Esophagus muscularis mucosa (tissue), 4 donors: ENCODE measurements at regions not wholly inside any gene's neighbourhood (a gene's known extent, or its start where the extent isn't known, plus 50 kb on each side); places are given as distances from the start of the nearest gene placed in this dataset.

Experiments used
- DNase-seq: peaks from one replicate; pipeline ENCODE4 v3.0.0-alpha.2; 2017; ENCODE audit errors: extremely low spot score
- H3K27ac ChIP-seq, 4 donors: fragments of 200-600 bp; sonication (generic); replicated peaks in 1 of 4; 1 replicate in 3 of 4; 2 replicates in 1 of 4; pipeline ENCODE4 v1.5.1; 2016 to 2019; ENCODE audit warnings: mild to moderate bottlenecking in 1 of 4
- H3K27me3 ChIP-seq, 4 donors: fragments of 200-600 bp; sonication (generic); one replicate each; pipeline versions ENCODE4 v1.5.1 to v1.6.0; 2016 to 2019
- H3K36me3 ChIP-seq, 4 donors: fragments of 200-600 bp; sonication (generic); one replicate each; pipeline ENCODE4 v1.5.1; 2016 to 2019
- H3K4me1 ChIP-seq, 4 donors: fragments of 200-600 bp; sonication (generic); one replicate each; pipeline ENCODE4 v1.5.1; 2016 to 2019
- H3K4me3 ChIP-seq, 4 donors: fragments of 200-600 bp; sonication (generic); 1 replicate in 2 of 4; 2 replicates in 2 of 4; pipeline ENCODE4 v1.5.1; 2016 to 2019; ENCODE audit warnings: mild to moderate bottlenecking in 4 of 4, moderate library complexity in 1 of 4
- H3K9me3 ChIP-seq, 4 donors: fragments of 200-600 bp; sonication (generic); 1 replicate in 3 of 4; 2 replicates in 1 of 4; pipeline ENCODE4 v1.5.1; 2016 to 2019
- CTCF ChIP-seq, 3 experiments: fragments of 200-600 bp in 2 of 3; fragments of 450-650 bp in 1 of 3; sonication (generic) in 2 of 3; IDR thresholded peaks; one replicate each; pipeline ENCODE4 v1.5.1; 2017 to 2019; ENCODE audit warnings: antibody characterized with exemption in 3 of 3, mild to moderate bottlenecking in 2 of 3, moderate library complexity in 1 of 3
- EP300 ChIP-seq: sonication (generic); formaldehyde crosslinking; IDR thresholded peaks from one replicate; pipeline ENCODE4 v1.6.1; 2017; ENCODE audit warnings: antibody characterized with exemption
- POLR2A ChIP-seq: fragments of 450-650 bp; IDR thresholded peaks from one replicate; pipeline ENCODE4 v1.6.1; 2017; ENCODE audit warnings: antibody characterized with exemption, moderate library complexity, mild to moderate bottlenecking, low read depth
- POLR2AphosphoS5 ChIP-seq, 2 donors: sonication (generic); formaldehyde crosslinking; IDR thresholded peaks; one replicate each; pipeline ENCODE4 v1.6.1; 2017; ENCODE audit warnings: antibody characterized with exemption in 2 of 2
- WGBS: methylation state at CpG from one replicate; pipeline ENCODE4 v1.1.5; 2018; 5-methylcytosine and 5-hydroxymethylcytosine counted together
- intact Hi-C: fragments of 100-400 bp; cut with DNase I; formaldehyde crosslinking; loops from one replicate; pipeline ENCODE4 v1.15.1; 2023

- no peak overlapping the region for H3K27ac ChIP-seq
- no peaks in the 10 kb centered on the region for H3K27me3 ChIP-seq
- WGBS, result 83% methylated on average over 7 of the region's 7 CpGs
- TF ChIP-seq CTCF (IDR thresholded peaks at IDR 0.05) (no peak), POLR2A (no peak), EP300 (no peak), POLR2AphosphoS5 (IDR thresholded peaks at IDR 0.05) (no peak)
- no peaks in the 10 kb centered on the region for H3K4me1 ChIP-seq
- no peaks in the 10 kb centered on the region for H3K9me3 ChIP-seq
- no peak for DNase-seq
- intact Hi-C loops, result no loop called here
- no peak overlapping the region for H3K4me3 ChIP-seq
- no peaks in the 10 kb centered on the region for H3K36me3 ChIP-seq
These were observed 477.8 kb downstream of the HINT1 start for GRCh38 chr5:130687085-130687733.

GRCh38 chr5:130678637-130679036, 486.4 kb downstream of the HINT1 start:
- Histone ChIP-seq H3K36me3 (no peaks in the 10 kb centered on the region), H3K9me3 (no peaks in the 10 kb centered on the region), H3K4me3 (no peak overlapping the region), H3K27ac (no peak overlapping the region), H3K4me1 (no peaks in the 10 kb centered on the region), H3K27me3 (no peaks in the 10 kb centered on the region)
- intact Hi-C loops, result no loop called here
- DNase-seq, result no peak
- 57% methylated on average over 1 of the region's 1 CpG for WGBS
- TF ChIP-seq POLR2AphosphoS5 (IDR thresholded peaks at IDR 0.05) (no peak), CTCF (IDR thresholded peaks at IDR 0.05) (no peak), EP300 (no peak), POLR2A (no peak)

- no peak overlapping the region for H3K4me3 ChIP-seq
- no peak for DNase-seq
- WGBS, result 92% methylated on average over 3 of the region's 3 CpGs
These were observed 498.6 kb downstream of the HINT1 start for GRCh38 chr5:130666462-130666861.

GRCh38 chr5:130652176-130652575, 512.9 kb downstream of the HINT1 start:
- Histone ChIP-seq H3K4me1 (no peaks in the 10 kb centered on the region), H3K36me3 (no peaks in the 10 kb centered on the region), H3K4me3 (no peak overlapping the region), H3K27ac (no peak overlapping the region), H3K9me3 (no peaks in the 10 kb centered on the region), H3K27me3 (no peaks in the 10 kb centered on the region)
- TF ChIP-seq POLR2AphosphoS5 (IDR thresholded peaks at IDR 0.05) (no peak), EP300 (no peak), CTCF (IDR thresholded peaks at IDR 0.05) (no peak), POLR2A (no peak)
- 58% methylated on average over 2 of the region's 2 CpGs for WGBS
- DNase-seq, result no peak
- intact Hi-C loops, result no loop called here

More at GRCh38 chr5:130666462-130666861, 498.6 kb downstream of the HINT1 start:
- H3K9me3 ChIP-seq, result no peaks in the 10 kb centered on the region
- no peak for TF ChIP-seq POLR2A
- no peaks in the 10 kb centered on the region for H3K27me3 ChIP-seq
- H3K4me1 ChIP-seq, result no peaks in the 10 kb centered on the region
- intact Hi-C loops, result no loop called here
- no peaks in the 10 kb centered on the region for H3K36me3 ChIP-seq
- no peak overlapping the region for H3K27ac ChIP-seq

- no peak for DNase-seq
- H3K27me3 ChIP-seq, result no peaks in the 10 kb centered on the region
- no peaks in the 10 kb centered on the region for H3K36me3 ChIP-seq
- H3K4me3 ChIP-seq, result no peak overlapping the region
- 100% methylated on average over 1 of the region's 1 CpG for WGBS
- no peak overlapping the region for H3K27ac ChIP-seq
- intact Hi-C loops, result no loop called here
- no peaks in the 10 kb centered on the region for H3K4me1 ChIP-seq
- no peaks in the 10 kb centered on the region for H3K9me3 ChIP-seq
- no peak for TF ChIP-seq POLR2A
- TF ChIP-seq EP300, result no peak
- no peak for TF ChIP-seq CTCF (IDR thresholded peaks at IDR 0.05)
- no peak for TF ChIP-seq POLR2AphosphoS5 (IDR thresholded peaks at IDR 0.05)
These were observed 513.6 kb downstream of the HINT1 start for GRCh38 chr5:130651440-130651839.
